HUES48 (cell line): ENCODE measurements at regions not wholly inside any gene's neighbourhood (a gene's known extent, or its start where the extent isn't known, plus 50 kb on each side); places are given as distances from the start of the nearest gene placed in this dataset.

ENCODE experiments used
- H3K27ac ChIP-seq: one replicate; pipeline ENCODE4 v1.7.0; 2013; ENCODE audit warnings: low read depth, low read length, inconsistent platforms
- H3K27me3 ChIP-seq: 2 replicates; pipeline ENCODE4 v1.6.1; 2013; ENCODE audit warnings: mild to moderate bottlenecking, low read length; ENCODE audit not compliant: control insufficient read depth, insufficient read depth
- H3K36me3 ChIP-seq: 2 replicates; pipeline ENCODE4 v1.6.1; 2013; ENCODE audit warnings: low read length; ENCODE audit not compliant: control insufficient read depth, insufficient read depth
- H3K4me1 ChIP-seq: 2 replicates; pipeline ENCODE4 v1.6.1; 2013; ENCODE audit warnings: mild to moderate bottlenecking, low read length; ENCODE audit not compliant: control insufficient read depth, insufficient read depth
- H3K4me3 ChIP-seq: 2 replicates; pipeline ENCODE4 v1.5.1; 2013; ENCODE audit warnings: mild to moderate bottlenecking, low read depth, low read length
- H3K9ac ChIP-seq: 2 replicates; pipeline ENCODE4 v1.6.1; 2013; ENCODE audit warnings: mild to moderate bottlenecking, low read depth, low read length, moderate library complexity
- H3K9me3 ChIP-seq: 2 replicates; pipeline ENCODE4 v1.6.1; 2013; ENCODE audit warnings: low read length; ENCODE audit not compliant: control insufficient read depth, insufficient read depth

GRCh38 chr2:216564611-216565010 is 66.0 kb downstream of the RPL37A start:
- Histone ChIP-seq H3K4me1 (peaks cover 23% of the 10 kb centered on the region), H3K9me3 (no peaks in the 10 kb centered on the region), H3K36me3 (no peaks in the 10 kb centered on the region), H3K27ac (no peak overlapping the region), H3K27me3 (no peaks in the 10 kb centered on the region), H3K4me3 (no peak overlapping the region), H3K9ac (no peak overlapping the region)

- peaks cover 2% of the 10 kb centered on the region; the same call in 1 of the 2 replicates for H3K9me3 ChIP-seq
- peaks cover 28% of the 10 kb centered on the region for H3K4me1 ChIP-seq
- H3K4me3 ChIP-seq, result no peak overlapping the region
- no peaks in the 10 kb centered on the region for H3K27me3 ChIP-seq
- H3K27ac ChIP-seq, result no peak overlapping the region
- H3K9ac ChIP-seq, result no peak overlapping the region
- H3K36me3 ChIP-seq, result no peaks in the 10 kb centered on the region
Observed at GRCh38 chr2:216565956-216566355, 67.3 kb upstream of the IGFBP2 start.

GRCh38 chr2:216568576-216568975 is 64.6 kb upstream of the IGFBP2 start:
- H3K4me1 ChIP-seq, result peaks cover 17% of the 10 kb centered on the region
- no peaks in the 10 kb centered on the region for H3K27me3 ChIP-seq
- no peak overlapping the region for H3K9ac ChIP-seq
- H3K36me3 ChIP-seq, result no peaks in the 10 kb centered on the region
- H3K9me3 ChIP-seq, result peaks cover 6% of the 10 kb centered on the region; the same call in 1 of the 2 replicates
- no peak overlapping the region for H3K4me3 ChIP-seq
- no peak overlapping the region for H3K27ac ChIP-seq

GRCh38 chr2:216569765-216570164 is 63.5 kb upstream of the IGFBP2 start:
- H3K27ac ChIP-seq, result no peak overlapping the region
- H3K9ac ChIP-seq, result no peak overlapping the region
- no peak overlapping the region for H3K4me3 ChIP-seq
- H3K36me3 ChIP-seq, result no peaks in the 10 kb centered on the region
- H3K4me1 ChIP-seq, result peaks cover 9% of the 10 kb centered on the region
- H3K9me3 ChIP-seq, result peaks cover 6% of the 10 kb centered on the region; the same call in 1 of the 2 replicates
- H3K27me3 ChIP-seq, result no peaks in the 10 kb centered on the region

- H3K4me3 ChIP-seq, result no peak overlapping the region
- no peaks in the 10 kb centered on the region for H3K27me3 ChIP-seq
- H3K36me3 ChIP-seq, result no peaks in the 10 kb centered on the region
- peaks cover 6% of the 10 kb centered on the region; the same call in 1 of the 2 replicates for H3K9me3 ChIP-seq
- H3K9ac ChIP-seq, result no peak overlapping the region
- no peak overlapping the region for H3K27ac ChIP-seq
- peaks cover 9% of the 10 kb centered on the region for H3K4me1 ChIP-seq
Observed at GRCh38 chr2:216570357-216570756, 62.9 kb upstream of the IGFBP2 start.

- Histone ChIP-seq H3K36me3 (no peaks in the 10 kb centered on the region), H3K4me1 (peaks cover 9% of the 10 kb centered on the region), H3K27me3 (no peaks in the 10 kb centered on the region), H3K27ac (no peak overlapping the region), H3K4me3 (no peak overlapping the region), H3K9me3 (peaks cover 6% of the 10 kb centered on the region; the same call in 1 of the 2 replicates), H3K9ac (no peak overlapping the region)
Observed at GRCh38 chr2:216571178-216571908, 61.9 kb upstream of the IGFBP2 start.

- H3K9me3 ChIP-seq, result peaks cover 6% of the 10 kb centered on the region; the same call in 1 of the 2 replicates
- H3K4me3 ChIP-seq, result no peak overlapping the region
- H3K9ac ChIP-seq, result no peak overlapping the region
- H3K4me1 ChIP-seq, result peaks cover 9% of the 10 kb centered on the region
- H3K27ac ChIP-seq, result no peak overlapping the region
- no peaks in the 10 kb centered on the region for H3K27me3 ChIP-seq
- H3K36me3 ChIP-seq, result no peaks in the 10 kb centered on the region
Observed at GRCh38 chr2:216571909-216572513, 61.2 kb upstream of the IGFBP2 start.

- Histone ChIP-seq H3K27ac (no peak overlapping the region), H3K27me3 (no peaks in the 10 kb centered on the region), H3K9me3 (peaks cover 6% of the 10 kb centered on the region; the same call in 1 of the 2 replicates), H3K4me1 (peaks cover 9% of the 10 kb centered on the region), H3K36me3 (no peaks in the 10 kb centered on the region), H3K9ac (no peak overlapping the region), H3K4me3 (no peak overlapping the region)
Observed at GRCh38 chr2:216572582-216573578, 60.3 kb upstream of the IGFBP2 start.

GRCh38 chr2:216574046-216574445 is 59.2 kb upstream of the IGFBP2 start:
- H3K36me3 ChIP-seq, result no peaks in the 10 kb centered on the region
- H3K27ac ChIP-seq, result no peak overlapping the region
- no peak overlapping the region for H3K9ac ChIP-seq
- peaks cover 9% of the 10 kb centered on the region for H3K4me1 ChIP-seq
- no peaks in the 10 kb centered on the region for H3K27me3 ChIP-seq
- H3K4me3 ChIP-seq, result no peak overlapping the region
- H3K9me3 ChIP-seq, result peaks cover 6% of the 10 kb centered on the region; the same call in 1 of the 2 replicates

- H3K4me1 ChIP-seq, result peaks cover 5% of the 10 kb centered on the region
- H3K9ac ChIP-seq, result no peak overlapping the region
- H3K27ac ChIP-seq, result no peak overlapping the region
- peaks cover 6% of the 10 kb centered on the region; the same call in 1 of the 2 replicates for H3K9me3 ChIP-seq
- H3K4me3 ChIP-seq, result no peak overlapping the region
- no peaks in the 10 kb centered on the region for H3K36me3 ChIP-seq
- H3K27me3 ChIP-seq, result no peaks in the 10 kb centered on the region
Observed at GRCh38 chr2:216574586-216574985, 58.6 kb upstream of the IGFBP2 start.
